ENCODE measurements at regions not wholly inside any gene's neighbourhood (a gene's known extent, or its start where the extent isn't known, plus 50 kb on each side); places are given as distances from the start of the nearest gene placed in this dataset.

DNA sequence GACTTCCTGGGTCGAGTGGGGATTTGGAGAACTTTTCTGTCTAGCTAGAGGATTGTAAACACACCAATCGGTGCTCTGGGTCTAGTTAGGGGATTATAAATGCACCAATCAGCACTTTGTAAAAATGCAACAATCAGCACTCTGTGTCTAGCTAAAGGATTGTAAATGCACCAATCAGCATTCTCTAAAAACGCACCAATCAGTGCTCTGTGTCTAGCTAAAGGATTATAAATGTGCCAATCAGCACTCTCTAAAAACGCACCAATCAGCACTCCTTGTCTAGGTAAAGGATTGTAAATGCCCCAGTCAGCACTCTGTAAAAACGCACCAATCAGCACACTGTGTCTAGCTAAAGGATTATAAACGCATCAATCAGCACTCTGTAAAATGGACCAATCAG lies 209.0 kb upstream of the SLC35B3 start:
- H2AFZ ChIP-seq (ENCODE audit: low read depth, low read length) = no peak overlapping the region
- H3K27ac Mint-ChIP-seq (ENCODE audit: unreplicated experiment) = no peak overlapping the region
- no peaks in the 10 kb centered on the region for H3K79me2 ChIP-seq (ENCODE audit: insufficient read depth, low read length)
- no peak overlapping the region for H3K27ac ChIP-seq (ENCODE audit: low read depth, low read length)
- H3K4me1 Mint-ChIP-seq (ENCODE audit: low read depth, unreplicated experiment) = no peaks in the 10 kb centered on the region
- no peaks in the 10 kb centered on the region for H3K36me3 Mint-ChIP-seq (ENCODE audit: low read depth, unreplicated experiment)
- no peak overlapping the region for H3K9ac ChIP-seq (ENCODE audit: low read length)
- no peak overlapping the region for H3K4me3 Mint-ChIP-seq (ENCODE audit: unreplicated experiment)
- H3K4me3 ChIP-seq (ENCODE audit: insufficient read depth, low read depth, low read length) = no peak overlapping the region
- H3K4me2 ChIP-seq (ENCODE audit: low read length) = no peak overlapping the region
- H3K27me3 ChIP-seq (ENCODE audit: insufficient read depth, low read length) = no peaks in the 10 kb centered on the region
- peaks cover 5% of the 10 kb centered on the region for H3K9me3 Mint-ChIP-seq (ENCODE audit: unreplicated experiment)
- TF ChIP-seq, protein P1, sequence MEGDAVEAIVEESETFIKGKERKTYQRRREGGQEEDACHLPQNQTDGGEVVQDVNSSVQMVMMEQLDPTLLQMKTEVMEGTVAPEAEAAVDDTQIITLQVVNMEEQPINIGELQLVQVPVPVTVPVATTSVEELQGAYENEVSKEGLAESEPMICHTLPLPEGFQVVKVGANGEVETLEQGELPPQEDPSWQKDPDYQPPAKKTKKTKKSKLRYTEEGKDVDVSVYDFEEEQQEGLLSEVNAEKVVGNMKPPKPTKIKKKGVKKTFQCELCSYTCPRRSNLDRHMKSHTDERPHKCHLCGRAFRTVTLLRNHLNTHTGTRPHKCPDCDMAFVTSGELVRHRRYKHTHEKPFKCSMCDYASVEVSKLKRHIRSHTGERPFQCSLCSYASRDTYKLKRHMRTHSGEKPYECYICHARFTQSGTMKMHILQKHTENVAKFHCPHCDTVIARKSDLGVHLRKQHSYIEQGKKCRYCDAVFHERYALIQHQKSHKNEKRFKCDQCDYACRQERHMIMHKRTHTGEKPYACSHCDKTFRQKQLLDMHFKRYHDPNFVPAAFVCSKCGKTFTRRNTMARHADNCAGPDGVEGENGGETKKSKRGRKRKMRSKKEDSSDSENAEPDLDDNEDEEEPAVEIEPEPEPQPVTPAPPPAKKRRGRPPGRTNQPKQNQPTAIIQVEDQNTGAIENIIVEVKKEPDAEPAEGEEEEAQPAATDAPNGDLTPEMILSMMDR (IDR thresholded peaks at IDR 0.05; ENCODE audit: insufficient read depth, low read depth, low read length) = no peak
- no peak for TF ChIP-seq EZH2 (IDR thresholded peaks at IDR 0.05; ENCODE audit: insufficient read depth, low read length)
- no peaks in the 10 kb centered on the region for H3K36me3 ChIP-seq (ENCODE audit: insufficient read depth, low read length)
- peaks cover 4% of the 10 kb centered on the region for H3K9me3 ChIP-seq (ENCODE audit: insufficient read depth, low read depth, low read length)
- no peak for DNase-seq (ENCODE audit: low read depth)
- H4K20me1 ChIP-seq (ENCODE audit: insufficient read depth, low read length) = no peaks in the 10 kb centered on the region
- no peak for FAIRE-seq
- no peaks in the 10 kb centered on the region for H3K27me3 Mint-ChIP-seq (ENCODE audit: low read depth, unreplicated experiment)
- no peaks in the 10 kb centered on the region for H3K4me1 ChIP-seq (ENCODE audit: insufficient read depth, low read length)

DNA sequence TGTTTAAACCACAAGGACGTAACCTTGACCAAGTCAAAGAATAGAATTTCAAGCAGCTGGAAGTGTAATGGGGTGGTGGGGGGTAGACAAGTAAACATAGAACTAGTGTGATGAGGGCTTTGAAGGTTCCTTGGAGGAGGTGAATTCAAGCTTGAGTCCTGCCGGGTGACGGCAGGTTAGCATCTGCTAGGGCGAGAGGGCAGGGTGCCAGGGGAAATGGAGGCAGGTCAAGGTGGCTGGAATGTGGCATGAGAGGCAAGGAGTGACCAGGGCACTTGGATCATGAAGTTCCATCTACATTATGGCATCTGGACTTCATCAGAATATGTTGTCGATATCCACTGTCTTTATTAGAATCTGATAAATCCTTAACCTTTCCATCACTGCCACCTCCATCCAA lies 207.5 kb upstream of the SLC35B3 start:
- Histone ChIP-seq H3K4me1 (ENCODE audit: insufficient read depth, low read length) (no peaks in the 10 kb centered on the region), H3K36me3 (ENCODE audit: insufficient read depth, low read length) (no peaks in the 10 kb centered on the region), H3K27me3 (ENCODE audit: insufficient read depth, low read length) (no peaks in the 10 kb centered on the region), H3K9ac (ENCODE audit: low read length) (no peak overlapping the region), H2AFZ (ENCODE audit: low read depth, low read length) (no peak overlapping the region), H3K27ac (ENCODE audit: low read depth, low read length) (no peak overlapping the region), H3K79me2 (ENCODE audit: insufficient read depth, low read length) (no peaks in the 10 kb centered on the region), H3K4me3 (ENCODE audit: insufficient read depth, low read depth, low read length) (no peak overlapping the region), H3K9me3 (ENCODE audit: insufficient read depth, low read depth, low read length) (peaks cover 5% of the 10 kb centered on the region), H4K20me1 (ENCODE audit: insufficient read depth, low read length) (no peaks in the 10 kb centered on the region), H3K4me2 (ENCODE audit: low read length) (no peak overlapping the region)
- FAIRE-seq (no peak), DNase-seq (ENCODE audit: low read depth) (no peak)
- H3K9me3 Mint-ChIP-seq (ENCODE audit: unreplicated experiment) = peaks cover 5% of the 10 kb centered on the region
- H3K4me3 Mint-ChIP-seq (ENCODE audit: unreplicated experiment) = no peak overlapping the region
- no peaks in the 10 kb centered on the region for H3K27me3 Mint-ChIP-seq (ENCODE audit: low read depth, unreplicated experiment)
- H3K27ac Mint-ChIP-seq (ENCODE audit: unreplicated experiment) = no peak overlapping the region
- TF ChIP-seq EZH2 (IDR thresholded peaks at IDR 0.05; ENCODE audit: insufficient read depth, low read length) = no peak
- TF ChIP-seq, protein P1 (IDR thresholded peaks at IDR 0.05; ENCODE audit: insufficient read depth, low read depth, low read length) = no peak
- no peaks in the 10 kb centered on the region for H3K4me1 Mint-ChIP-seq (ENCODE audit: low read depth, unreplicated experiment)
- no peaks in the 10 kb centered on the region for H3K36me3 Mint-ChIP-seq (ENCODE audit: low read depth, unreplicated experiment)

DNA sequence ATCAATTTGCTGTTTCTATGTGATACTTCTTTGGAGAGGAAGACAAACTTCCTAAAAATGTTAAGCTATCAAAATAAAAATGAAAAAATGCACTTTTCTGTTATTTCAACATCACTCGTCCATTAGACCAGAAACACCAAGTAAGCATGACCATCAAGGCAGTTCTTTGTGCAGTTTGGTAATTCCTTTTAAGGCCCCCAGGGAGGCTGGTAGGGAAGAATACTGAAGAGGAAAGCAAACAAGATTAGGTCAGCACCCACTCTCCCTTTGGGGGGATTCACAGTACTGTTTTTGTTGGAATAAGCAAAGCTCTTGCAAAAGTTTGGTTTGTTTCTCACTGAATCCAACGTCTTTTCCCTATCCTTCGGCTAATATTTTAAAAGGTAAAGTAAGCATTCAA lies 206.8 kb upstream of the SLC35B3 start:
- Histone ChIP-seq H3K4me3 (ENCODE audit: insufficient read depth, low read depth, low read length) (no peak overlapping the region), H3K9me3 (ENCODE audit: insufficient read depth, low read depth, low read length) (peaks cover 5% of the 10 kb centered on the region)
- no peaks in the 10 kb centered on the region for H3K4me1 Mint-ChIP-seq (ENCODE audit: low read depth, unreplicated experiment)

More for the DNA sequence above, 206.8 kb upstream of the SLC35B3 start:
- FAIRE-seq = no peak
- DNase-seq (ENCODE audit: low read depth) = no peak
- Histone ChIP-seq H3K27me3 (ENCODE audit: insufficient read depth, low read length) (no peaks in the 10 kb centered on the region), H4K20me1 (ENCODE audit: insufficient read depth, low read length) (no peaks in the 10 kb centered on the region), H3K4me2 (ENCODE audit: low read length) (no peak overlapping the region), H3K27ac (ENCODE audit: low read depth, low read length) (no peak overlapping the region), H3K36me3 (ENCODE audit: insufficient read depth, low read length) (no peaks in the 10 kb centered on the region), H2AFZ (ENCODE audit: low read depth, low read length) (no peak overlapping the region), H3K4me1 (ENCODE audit: insufficient read depth, low read length) (no peaks in the 10 kb centered on the region), H3K9ac (ENCODE audit: low read length) (no peak overlapping the region), H3K79me2 (ENCODE audit: insufficient read depth, low read length) (no peaks in the 10 kb centered on the region)
- Mint-ChIP-seq H3K36me3 (ENCODE audit: low read depth, unreplicated experiment) (no peaks in the 10 kb centered on the region), H3K4me3 (ENCODE audit: unreplicated experiment) (no peak overlapping the region), H3K27ac (ENCODE audit: unreplicated experiment) (no peak overlapping the region), H3K27me3 (ENCODE audit: low read depth, unreplicated experiment) (no peaks in the 10 kb centered on the region), H3K9me3 (ENCODE audit: unreplicated experiment) (peaks cover 5% of the 10 kb centered on the region)
- no peak for TF ChIP-seq EZH2 (IDR thresholded peaks at IDR 0.05; ENCODE audit: insufficient read depth, low read length)
- TF ChIP-seq, protein P1 (IDR thresholded peaks at IDR 0.05; ENCODE audit: insufficient read depth, low read depth, low read length) = no peak
